ENCODE measurements at regions not wholly inside any gene's neighbourhood (a gene's known extent, or its start where the extent isn't known, plus 50 kb on each side); places are given as distances from the start of the nearest gene placed in this dataset.

DNA sequence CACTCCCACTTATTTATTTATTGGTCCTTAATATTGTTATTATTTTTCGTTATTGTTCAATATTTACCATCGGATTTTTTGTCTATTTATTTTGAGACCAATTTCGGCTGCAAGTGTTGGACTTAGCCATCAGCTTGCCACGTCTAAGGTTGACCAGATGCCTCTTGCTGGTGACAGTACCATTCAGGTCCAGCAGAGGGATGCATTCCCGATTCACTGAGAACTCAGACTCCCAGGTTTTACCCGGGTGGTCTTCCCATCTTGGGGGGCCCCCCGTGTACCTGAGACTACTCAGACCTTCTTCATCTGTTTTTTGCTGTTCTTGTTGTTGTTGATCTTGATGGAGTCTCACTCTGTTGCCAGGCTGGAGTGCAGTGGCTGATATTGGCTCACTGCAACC lies 1435.2 kb downstream of the UQCRFS1 start:
- Histone ChIP-seq H3K4me1 (ENCODE audit: control insufficient read depth, insufficient read depth, low read length) (peaks cover 3% of the 10 kb centered on the region), H3K9me3 (ENCODE audit: control insufficient read depth, low read length) (no peaks in the 10 kb centered on the region)
- DNase-seq (ENCODE audit: low read depth): no peak

DNA sequence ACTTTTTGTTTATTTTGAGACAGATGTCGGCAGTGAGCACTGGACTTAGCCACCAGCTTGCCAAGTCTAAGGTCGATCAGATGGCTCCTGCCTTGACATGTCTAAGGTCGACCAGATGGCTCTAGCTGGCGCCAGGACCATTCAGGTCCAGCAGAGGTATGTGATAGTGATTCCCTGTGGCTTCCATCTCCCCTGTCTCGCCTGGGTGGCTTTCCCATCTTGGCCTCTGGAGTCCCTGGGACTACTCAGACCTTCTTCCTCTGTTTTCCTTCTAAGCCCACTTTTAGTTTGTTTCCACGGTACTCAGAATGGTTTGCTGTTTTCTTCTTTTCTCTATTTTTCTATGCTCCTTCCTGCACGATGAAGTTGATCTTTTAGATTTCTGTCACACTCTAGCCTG lies 1435.7 kb downstream of the UQCRFS1 start:
- Histone ChIP-seq H3K9me3 (ENCODE audit: control insufficient read depth, low read length) (no peaks in the 10 kb centered on the region), H3K4me3 (ENCODE audit: low read length) (no peak overlapping the region), H3K4me1 (ENCODE audit: control insufficient read depth, insufficient read depth, low read length) (peaks cover 3% of the 10 kb centered on the region), H3K27me3 (replicated peaks; ENCODE audit: control insufficient read depth, insufficient read depth, low read length) (no peaks in the 10 kb centered on the region), H3K9ac (ENCODE audit: low read length) (no peak overlapping the region), H3K36me3 (ENCODE audit: control insufficient read depth, insufficient read depth, low read length, severe bottlenecking) (peaks cover 16% of the 10 kb centered on the region)
- no peak for DNase-seq (ENCODE audit: low read depth)

More for the DNA sequence above, 1435.2 kb downstream of the UQCRFS1 start:
- peaks cover 16% of the 10 kb centered on the region for H3K36me3 ChIP-seq (ENCODE audit: control insufficient read depth, insufficient read depth, low read length, severe bottlenecking)
- no peak overlapping the region for H3K9ac ChIP-seq (ENCODE audit: low read length)
- H3K27me3 ChIP-seq (replicated peaks; ENCODE audit: control insufficient read depth, insufficient read depth, low read length): no peaks in the 10 kb centered on the region
- H3K4me3 ChIP-seq (ENCODE audit: low read length): no peak overlapping the region

DNA sequence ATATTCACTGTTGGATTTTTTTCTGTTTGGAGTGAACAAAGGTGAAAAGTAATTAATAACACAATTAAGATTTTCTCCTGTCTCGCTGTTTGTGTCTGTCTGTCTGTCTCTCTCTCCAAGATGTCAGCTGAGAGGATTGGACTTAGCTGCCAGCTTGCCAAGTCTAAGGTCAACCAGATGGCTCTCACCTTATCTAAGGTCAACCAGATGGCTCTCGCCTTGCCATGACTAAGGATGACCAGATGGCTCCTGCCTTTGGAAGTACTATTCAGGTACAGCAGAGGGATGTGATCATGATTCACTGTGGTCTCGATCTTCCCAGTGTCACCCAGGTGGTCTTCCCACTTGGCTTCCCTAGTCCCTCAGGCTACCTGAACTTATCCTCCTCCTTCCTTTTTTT lies 1436.4 kb downstream of the UQCRFS1 start:
- DNase-seq (ENCODE audit: low read depth): no peak
- Histone ChIP-seq H3K4me1 (ENCODE audit: control insufficient read depth, insufficient read depth, low read length) (no peaks in the 10 kb centered on the region), H3K4me3 (ENCODE audit: low read length) (no peak overlapping the region), H3K9me3 (ENCODE audit: control insufficient read depth, low read length) (no peaks in the 10 kb centered on the region), H3K27me3 (replicated peaks; ENCODE audit: control insufficient read depth, insufficient read depth, low read length) (no peaks in the 10 kb centered on the region), H3K36me3 (ENCODE audit: control insufficient read depth, insufficient read depth, low read length, severe bottlenecking) (peaks cover 16% of the 10 kb centered on the region), H3K9ac (ENCODE audit: low read length) (no peak overlapping the region)

DNA sequence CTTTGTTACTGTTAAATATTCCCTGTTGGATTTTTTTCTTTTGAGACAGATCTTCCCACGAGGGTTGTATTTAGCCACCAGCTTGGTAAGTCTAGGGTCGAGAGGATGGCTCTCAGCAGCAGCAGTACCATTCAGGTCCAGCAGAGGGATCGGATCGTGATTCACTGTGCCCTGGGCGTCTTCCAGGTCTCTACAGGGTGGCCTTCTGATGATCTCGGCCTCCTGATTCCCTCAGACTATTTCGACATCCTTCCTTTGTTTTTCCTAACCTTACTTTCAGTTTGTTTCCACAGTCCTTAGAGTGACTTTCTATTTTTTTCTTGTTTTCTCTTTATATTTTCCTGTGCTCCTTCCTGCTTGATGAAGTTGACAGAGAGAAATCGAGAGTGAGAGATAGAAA lies 1436.9 kb downstream of the UQCRFS1 start:
- H3K4me3 ChIP-seq (ENCODE audit: low read length): no peak overlapping the region
- peak; percentile 25 for DNase-seq (ENCODE audit: low read depth)
- H3K4me1 ChIP-seq (ENCODE audit: control insufficient read depth, insufficient read depth, low read length): no peaks in the 10 kb centered on the region
- peaks cover 16% of the 10 kb centered on the region for H3K36me3 ChIP-seq (ENCODE audit: control insufficient read depth, insufficient read depth, low read length, severe bottlenecking)
- no peaks in the 10 kb centered on the region for H3K27me3 ChIP-seq (replicated peaks; ENCODE audit: control insufficient read depth, insufficient read depth, low read length)
- no peaks in the 10 kb centered on the region for H3K9me3 ChIP-seq (ENCODE audit: control insufficient read depth, low read length)
- H3K9ac ChIP-seq (ENCODE audit: low read length): no peak overlapping the region

DNA sequence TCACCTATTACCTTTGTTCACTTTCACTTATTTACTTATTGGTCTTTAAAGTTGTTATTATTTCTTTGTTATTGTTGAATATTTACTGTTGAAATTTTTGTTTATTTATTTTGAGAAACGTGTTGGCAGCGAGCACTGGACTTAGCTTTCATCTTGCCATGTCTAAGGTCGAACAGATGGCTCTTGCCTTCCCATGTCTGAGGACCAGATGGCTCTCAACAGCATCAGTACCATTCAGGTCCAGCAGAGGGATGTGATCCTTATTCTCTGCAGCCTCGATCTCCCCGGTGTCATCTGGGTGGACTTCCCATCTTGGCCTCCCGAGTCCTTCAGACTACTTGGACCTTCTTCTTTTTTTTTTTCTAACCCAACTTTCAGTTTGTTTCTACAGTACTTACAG lies 1437.6 kb downstream of the UQCRFS1 start:
- Histone ChIP-seq H3K9ac (ENCODE audit: low read length) (no peak overlapping the region), H3K9me3 (ENCODE audit: control insufficient read depth, low read length) (no peaks in the 10 kb centered on the region), H3K4me1 (ENCODE audit: control insufficient read depth, insufficient read depth, low read length) (no peaks in the 10 kb centered on the region), H3K27me3 (replicated peaks; ENCODE audit: control insufficient read depth, insufficient read depth, low read length) (no peaks in the 10 kb centered on the region), H3K4me3 (ENCODE audit: low read length) (no peak overlapping the region), H3K36me3 (ENCODE audit: control insufficient read depth, insufficient read depth, low read length, severe bottlenecking) (peaks cover 16% of the 10 kb centered on the region)
- no peak for DNase-seq (ENCODE audit: low read depth)

DNA sequence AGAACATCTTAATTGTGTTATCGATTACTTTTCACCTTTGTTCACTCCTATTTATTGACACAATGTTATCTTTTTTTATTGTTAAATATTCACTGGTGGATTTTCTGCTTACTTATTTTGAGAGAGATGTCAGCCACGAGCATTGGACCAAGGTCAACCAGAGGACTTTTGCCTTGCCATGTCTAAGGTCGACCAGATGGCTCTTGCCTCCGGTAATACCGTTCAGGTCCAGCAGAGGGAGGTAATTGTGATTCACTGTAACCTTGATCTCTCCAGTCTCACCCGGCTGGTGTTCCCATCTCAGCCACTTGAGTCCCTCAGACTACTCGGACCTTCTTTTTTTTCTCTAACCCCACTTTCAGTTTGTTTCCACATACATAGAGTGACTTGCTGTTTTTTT lies 1438.1 kb downstream of the UQCRFS1 start:
- no peaks in the 10 kb centered on the region for H3K9me3 ChIP-seq (ENCODE audit: control insufficient read depth, low read length)
- H3K4me3 ChIP-seq (ENCODE audit: low read length): no peak overlapping the region
- H3K27me3 ChIP-seq (replicated peaks; ENCODE audit: control insufficient read depth, insufficient read depth, low read length): no peaks in the 10 kb centered on the region
- DNase-seq (ENCODE audit: low read depth): no peak
- H3K4me1 ChIP-seq (ENCODE audit: control insufficient read depth, insufficient read depth, low read length): no peaks in the 10 kb centered on the region
- peaks cover 16% of the 10 kb centered on the region for H3K36me3 ChIP-seq (ENCODE audit: control insufficient read depth, insufficient read depth, low read length, severe bottlenecking)
- no peak overlapping the region for H3K9ac ChIP-seq (ENCODE audit: low read length)

DNA sequence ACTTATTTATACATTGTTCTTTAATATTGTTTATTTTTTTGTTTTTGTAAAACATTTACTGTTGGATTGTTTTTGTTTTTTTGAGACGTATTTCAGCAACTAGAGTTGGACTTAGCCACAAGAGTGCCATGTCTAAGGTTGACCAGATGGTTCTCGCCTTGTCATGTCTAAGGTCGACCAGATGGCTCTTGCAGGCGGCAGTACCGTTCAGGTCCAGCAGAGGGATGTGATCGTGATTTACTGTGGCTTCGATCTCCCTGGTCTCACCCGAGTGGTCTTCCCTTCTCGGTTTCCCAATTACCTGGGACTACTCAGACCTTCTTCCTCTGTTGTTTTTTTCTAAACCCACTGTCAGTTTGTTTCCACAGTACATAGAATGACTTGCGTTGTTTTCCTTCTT lies 1438.6 kb downstream of the UQCRFS1 start:
- Histone ChIP-seq H3K36me3 (ENCODE audit: control insufficient read depth, insufficient read depth, low read length, severe bottlenecking) (peaks cover 16% of the 10 kb centered on the region), H3K4me3 (ENCODE audit: low read length) (no peak overlapping the region), H3K9ac (ENCODE audit: low read length) (no peak overlapping the region), H3K4me1 (ENCODE audit: control insufficient read depth, insufficient read depth, low read length) (no peaks in the 10 kb centered on the region), H3K9me3 (ENCODE audit: control insufficient read depth, low read length) (no peaks in the 10 kb centered on the region), H3K27me3 (replicated peaks; ENCODE audit: control insufficient read depth, insufficient read depth, low read length) (no peaks in the 10 kb centered on the region)
- DNase-seq (ENCODE audit: low read depth): no peak

DNA sequence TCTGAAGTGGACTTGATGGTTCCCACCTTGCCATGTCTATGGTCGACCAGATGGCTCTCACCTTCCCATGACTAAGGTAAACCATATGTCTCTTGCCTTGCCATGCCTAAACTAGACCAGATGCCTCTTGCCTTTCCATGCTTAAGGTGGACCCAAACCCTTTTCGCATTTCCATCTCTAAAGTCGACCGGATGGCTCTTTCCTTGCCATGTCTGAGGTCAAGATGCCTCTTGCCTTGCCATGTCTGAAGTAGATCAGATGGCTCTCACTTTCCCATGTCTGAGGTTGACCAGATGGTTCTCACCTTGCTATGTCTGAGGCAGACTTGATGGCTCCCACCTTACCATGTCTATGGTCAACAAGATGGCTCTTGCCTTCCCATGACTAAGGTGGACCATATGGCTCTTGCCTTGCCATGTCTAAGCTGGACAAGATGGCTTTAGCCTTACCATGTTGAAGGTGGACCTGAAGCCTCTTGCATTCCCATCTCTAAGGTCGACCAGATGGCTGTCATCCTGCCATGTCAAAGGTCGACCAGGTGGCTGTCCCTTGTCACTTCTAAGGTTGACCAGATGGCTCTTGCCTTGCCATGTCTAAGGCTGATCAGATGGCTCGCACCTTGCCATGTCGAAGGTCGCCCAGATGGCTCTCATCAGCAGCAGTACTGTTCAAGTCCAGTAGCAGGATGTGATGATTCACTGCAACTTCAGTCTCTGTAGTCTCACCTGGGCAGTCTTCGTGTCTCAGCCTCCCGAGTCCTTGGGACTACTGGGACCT lies 1439.4 kb downstream of the UQCRFS1 start:
- no peak for DNase-seq (ENCODE audit: low read depth)
- no peaks in the 10 kb centered on the region for H3K27me3 ChIP-seq (replicated peaks; ENCODE audit: control insufficient read depth, insufficient read depth, low read length)
- H3K4me1 ChIP-seq (ENCODE audit: control insufficient read depth, insufficient read depth, low read length): no peaks in the 10 kb centered on the region
- H3K36me3 ChIP-seq (ENCODE audit: control insufficient read depth, insufficient read depth, low read length, severe bottlenecking): peaks cover 16% of the 10 kb centered on the region
- H3K9ac ChIP-seq (ENCODE audit: low read length): no peak overlapping the region
- no peak overlapping the region for H3K4me3 ChIP-seq (ENCODE audit: low read length)
- no peaks in the 10 kb centered on the region for H3K9me3 ChIP-seq (ENCODE audit: control insufficient read depth, low read length)

DNA sequence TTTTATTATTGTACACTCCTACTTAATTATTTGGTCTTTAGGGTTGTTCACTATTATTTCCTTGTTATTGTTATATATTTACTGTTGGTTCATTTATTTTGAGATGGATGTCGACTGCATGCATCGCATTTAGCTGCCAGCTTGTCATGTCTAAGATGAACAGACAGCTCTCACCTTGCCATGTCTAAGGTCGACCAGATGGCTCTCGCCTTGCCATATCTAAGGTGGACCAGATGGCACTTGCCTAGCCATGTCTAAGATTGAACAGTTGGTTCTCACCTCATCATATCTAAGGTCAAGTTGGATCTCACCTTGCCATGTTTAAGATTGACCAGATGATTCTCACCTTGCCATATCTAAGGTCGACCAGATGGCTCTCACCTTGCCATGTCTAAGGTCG lies 1440.9 kb downstream of the UQCRFS1 start:
- H3K4me3 ChIP-seq (ENCODE audit: low read length): no peak overlapping the region
- H3K9me3 ChIP-seq (ENCODE audit: control insufficient read depth, low read length): no peaks in the 10 kb centered on the region
- no peaks in the 10 kb centered on the region for H3K27me3 ChIP-seq (replicated peaks; ENCODE audit: control insufficient read depth, insufficient read depth, low read length)
- H3K4me1 ChIP-seq (ENCODE audit: control insufficient read depth, insufficient read depth, low read length): no peaks in the 10 kb centered on the region
- DNase-seq (ENCODE audit: low read depth): no peak
- H3K9ac ChIP-seq (ENCODE audit: low read length): no peak overlapping the region
- H3K36me3 ChIP-seq (ENCODE audit: control insufficient read depth, insufficient read depth, low read length, severe bottlenecking): peaks cover 13% of the 10 kb centered on the region

DNA sequence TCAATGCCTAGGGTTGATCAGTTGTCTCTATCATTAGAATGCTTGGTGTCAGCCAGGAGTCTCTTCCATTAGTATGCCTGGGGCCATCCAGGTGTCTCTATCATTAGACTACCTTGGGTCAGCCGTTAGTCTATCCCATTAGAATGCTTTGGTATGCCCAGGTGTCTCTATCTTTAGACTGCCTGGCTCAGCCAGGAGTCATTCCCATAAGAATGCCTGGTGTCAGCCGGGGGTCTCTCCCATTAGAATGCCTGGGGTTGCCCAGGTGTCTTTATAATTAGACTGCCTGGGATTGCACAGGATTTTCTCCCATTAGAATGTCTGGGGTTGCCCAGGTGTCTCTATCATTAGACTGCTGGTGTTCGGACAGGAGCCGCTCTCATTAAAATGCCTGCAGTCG lies 1442.9 kb downstream of the UQCRFS1 start:
- no peak overlapping the region for H3K9ac ChIP-seq (ENCODE audit: low read length)

DNA sequence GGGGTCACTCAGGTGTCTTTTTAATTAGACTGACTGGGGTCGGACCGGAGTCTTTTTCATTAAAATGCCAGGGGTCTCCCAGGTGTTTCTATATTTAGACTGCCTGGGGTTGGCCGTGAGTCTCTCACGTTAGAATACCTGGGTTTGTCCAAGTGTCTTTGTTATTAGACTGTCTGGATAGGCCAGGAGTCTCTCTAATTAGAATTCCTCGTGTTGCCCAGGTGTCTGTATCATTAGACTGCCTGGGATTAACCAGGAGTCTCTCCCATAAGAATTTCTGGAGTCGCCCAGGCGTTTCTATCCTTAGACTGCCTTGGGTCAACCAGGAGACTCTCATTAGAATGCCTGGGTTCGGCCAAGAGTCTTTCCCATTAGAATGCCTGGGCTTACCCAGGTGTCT lies 1445.7 kb downstream of the UQCRFS1 start:
- H3K27me3 ChIP-seq (replicated peaks; ENCODE audit: control insufficient read depth, insufficient read depth, low read length): no peaks in the 10 kb centered on the region
- no peak for DNase-seq (ENCODE audit: low read depth)
- H3K9me3 ChIP-seq (ENCODE audit: control insufficient read depth, low read length): no peaks in the 10 kb centered on the region
- H3K4me1 ChIP-seq (ENCODE audit: control insufficient read depth, insufficient read depth, low read length): no peaks in the 10 kb centered on the region
- peaks cover 2% of the 10 kb centered on the region for H3K36me3 ChIP-seq (ENCODE audit: control insufficient read depth, insufficient read depth, low read length, severe bottlenecking)
- H3K4me3 ChIP-seq (ENCODE audit: low read length): no peak overlapping the region
- no peak overlapping the region for H3K9ac ChIP-seq (ENCODE audit: low read length)

More for the DNA sequence above, 1442.9 kb downstream of the UQCRFS1 start:
- H3K9me3 ChIP-seq (ENCODE audit: control insufficient read depth, low read length): no peaks in the 10 kb centered on the region
- peaks cover 11% of the 10 kb centered on the region for H3K36me3 ChIP-seq (ENCODE audit: control insufficient read depth, insufficient read depth, low read length, severe bottlenecking)
- H3K4me1 ChIP-seq (ENCODE audit: control insufficient read depth, insufficient read depth, low read length): no peaks in the 10 kb centered on the region
- no peaks in the 10 kb centered on the region for H3K27me3 ChIP-seq (replicated peaks; ENCODE audit: control insufficient read depth, insufficient read depth, low read length)
- H3K4me3 ChIP-seq (ENCODE audit: low read length): no peak overlapping the region
- no peak for DNase-seq (ENCODE audit: low read depth)

Data from adipocyte (in vitro differentiated cells).